ENCODE measurements at regions not wholly inside any gene's neighbourhood (a gene's known extent, or its start where the extent isn't known, plus 50 kb on each side); places are given as distances from the start of the nearest gene placed in this dataset.

- Mint-ChIP-seq H3K27me3 (ENCODE audit: low read depth) (peaks cover 39% of the 10 kb centered on the region), H3K4me3 (ENCODE audit: unreplicated experiment) (no peak overlapping the region), H3K36me3 (ENCODE audit: low read depth) (no peaks in the 10 kb centered on the region), H3K4me1 (ENCODE audit: low read depth) (no peaks in the 10 kb centered on the region), H3K9me3 (ENCODE audit: low read depth) (no peaks in the 10 kb centered on the region), H3K27ac (ENCODE audit: unreplicated experiment) (no peak overlapping the region)
- TF ChIP-seq, protein P1, sequence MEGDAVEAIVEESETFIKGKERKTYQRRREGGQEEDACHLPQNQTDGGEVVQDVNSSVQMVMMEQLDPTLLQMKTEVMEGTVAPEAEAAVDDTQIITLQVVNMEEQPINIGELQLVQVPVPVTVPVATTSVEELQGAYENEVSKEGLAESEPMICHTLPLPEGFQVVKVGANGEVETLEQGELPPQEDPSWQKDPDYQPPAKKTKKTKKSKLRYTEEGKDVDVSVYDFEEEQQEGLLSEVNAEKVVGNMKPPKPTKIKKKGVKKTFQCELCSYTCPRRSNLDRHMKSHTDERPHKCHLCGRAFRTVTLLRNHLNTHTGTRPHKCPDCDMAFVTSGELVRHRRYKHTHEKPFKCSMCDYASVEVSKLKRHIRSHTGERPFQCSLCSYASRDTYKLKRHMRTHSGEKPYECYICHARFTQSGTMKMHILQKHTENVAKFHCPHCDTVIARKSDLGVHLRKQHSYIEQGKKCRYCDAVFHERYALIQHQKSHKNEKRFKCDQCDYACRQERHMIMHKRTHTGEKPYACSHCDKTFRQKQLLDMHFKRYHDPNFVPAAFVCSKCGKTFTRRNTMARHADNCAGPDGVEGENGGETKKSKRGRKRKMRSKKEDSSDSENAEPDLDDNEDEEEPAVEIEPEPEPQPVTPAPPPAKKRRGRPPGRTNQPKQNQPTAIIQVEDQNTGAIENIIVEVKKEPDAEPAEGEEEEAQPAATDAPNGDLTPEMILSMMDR (IDR thresholded peaks at IDR 0.05) = no peak
- DNase-seq (ENCODE audit: low spot score) = no peak
Measured at GRCh38 chr1:29948581-29948980, 712.3 kb downstream of the PTPRU start.

- peaks cover 33% of the 10 kb centered on the region for H3K27me3 Mint-ChIP-seq (ENCODE audit: low read depth)
- H3K4me3 Mint-ChIP-seq (ENCODE audit: unreplicated experiment) = no peak overlapping the region
- no peaks in the 10 kb centered on the region for H3K4me1 Mint-ChIP-seq (ENCODE audit: low read depth)
- no peak for DNase-seq (ENCODE audit: low spot score)
- no peaks in the 10 kb centered on the region for H3K9me3 Mint-ChIP-seq (ENCODE audit: low read depth)
- H3K27ac Mint-ChIP-seq (ENCODE audit: unreplicated experiment) = no peak overlapping the region
- TF ChIP-seq, protein P1 (IDR thresholded peaks at IDR 0.05) = no peak
- no peaks in the 10 kb centered on the region for H3K36me3 Mint-ChIP-seq (ENCODE audit: low read depth)
Measured at GRCh38 chr1:29946057-29946456, 709.7 kb downstream of the PTPRU start.

GRCh38 chr1:29945426-29945825 is 709.1 kb downstream of the PTPRU start:
- H3K4me1 Mint-ChIP-seq (ENCODE audit: low read depth) = no peaks in the 10 kb centered on the region
- H3K4me3 Mint-ChIP-seq (ENCODE audit: unreplicated experiment) = no peak overlapping the region
- peaks cover 34% of the 10 kb centered on the region for H3K27me3 Mint-ChIP-seq (ENCODE audit: low read depth)
- H3K9me3 Mint-ChIP-seq (ENCODE audit: low read depth) = no peaks in the 10 kb centered on the region
- no peaks in the 10 kb centered on the region for H3K36me3 Mint-ChIP-seq (ENCODE audit: low read depth)
- DNase-seq (ENCODE audit: low spot score) = no peak
- no peak overlapping the region for H3K27ac Mint-ChIP-seq (ENCODE audit: unreplicated experiment)
- TF ChIP-seq, protein P1 (IDR thresholded peaks at IDR 0.05) = no peak

GRCh38 chr1:29944253-29944905 is 708.1 kb downstream of the PTPRU start:
- Mint-ChIP-seq H3K27me3 (ENCODE audit: low read depth) (peaks cover 33% of the 10 kb centered on the region), H3K36me3 (ENCODE audit: low read depth) (no peaks in the 10 kb centered on the region), H3K4me1 (ENCODE audit: low read depth) (no peaks in the 10 kb centered on the region), H3K9me3 (ENCODE audit: low read depth) (no peaks in the 10 kb centered on the region), H3K27ac (ENCODE audit: unreplicated experiment) (no peak overlapping the region), H3K4me3 (ENCODE audit: unreplicated experiment) (no peak overlapping the region)
- DNase-seq (ENCODE audit: low spot score) = no peak
- TF ChIP-seq, protein P1 (IDR thresholded peaks at IDR 0.05) = no peak

DNA sequence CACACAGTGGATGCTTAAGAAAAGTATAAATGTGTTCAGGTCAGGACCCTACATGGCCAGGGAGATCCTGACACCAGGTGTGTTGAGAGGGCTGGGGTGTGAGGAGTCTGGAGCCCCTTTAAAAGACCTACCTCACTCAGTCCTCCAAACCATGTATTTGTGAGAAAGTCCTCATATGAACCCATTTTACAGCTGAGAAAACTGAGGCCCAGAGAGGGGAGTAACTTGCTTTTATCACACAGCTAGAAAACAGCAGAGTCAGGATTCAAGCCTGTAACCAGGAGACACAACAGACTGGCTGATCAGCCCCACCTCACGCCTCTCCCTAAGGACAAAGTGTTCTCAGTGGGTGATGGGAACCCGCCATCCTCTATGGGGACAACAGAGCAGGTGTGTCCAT is 706.7 kb downstream of the PTPRU start:
- Mint-ChIP-seq H3K9me3 (ENCODE audit: low read depth) (no peaks in the 10 kb centered on the region), H3K4me1 (ENCODE audit: low read depth) (no peaks in the 10 kb centered on the region), H3K4me3 (ENCODE audit: unreplicated experiment) (no peak overlapping the region), H3K27me3 (ENCODE audit: low read depth) (peaks cover 26% of the 10 kb centered on the region), H3K27ac (ENCODE audit: unreplicated experiment) (no peak overlapping the region), H3K36me3 (ENCODE audit: low read depth) (no peaks in the 10 kb centered on the region)
- no peak for DNase-seq (ENCODE audit: low spot score)
- TF ChIP-seq, protein P1 (IDR thresholded peaks at IDR 0.05) = no peak
